ENCODE measurements at regions not wholly inside any gene's neighbourhood (a gene's known extent, or its start where the extent isn't known, plus 50 kb on each side); places are given as distances from the start of the nearest gene placed in this dataset.

- TF ChIP-seq CTCF (IDR thresholded peaks at IDR 0.05) (no peak), POLR2AphosphoS5 (IDR thresholded peaks at IDR 0.05) (no peak)
Measured at GRCh38 chr11:21897752-21898151, 295.1 kb upstream of the ANO5 start.

All from sigmoid colon (tissue), 4 donors.